GM23338 (cell line): ENCODE measurements at regions not wholly inside any gene's neighbourhood (a gene's known extent, or its start where the extent isn't known, plus 50 kb on each side); places are given as distances from the start of the nearest gene placed in this dataset.

Source experiments
- ATAC-seq: fragments of 200-7000 bp; cut with Tn5 transposase; 3 replicates; pipeline ENCODE4 v1.9.1; 2020
- DNase-seq: peaks from one replicate; pipeline ENCODE4 v3.0.0-alpha.2; 2015; ENCODE audit warnings: low spot score
- H2AFZ ChIP-seq: fragments of 200-600 bp; sonication (generic); 2 replicates; pipeline ENCODE4 v1.8.0; 2016; ENCODE audit warnings: antibody characterized with exemption, mild to moderate bottlenecking, moderate library complexity
- H3F3A ChIP-seq: fragments of 200-600 bp; sonication (generic); replicated peaks from 2 replicates; pipeline ENCODE4 v1.8.0; 2017; ENCODE audit warnings: antibody characterized with exemption, mixed run types, low read depth
- H3K27ac ChIP-seq: fragments of 200-600 bp; sonication (generic); 2 replicates; pipeline ENCODE4 v1.6.1; 2016; ENCODE audit warnings: low read depth
- H3K27me3 ChIP-seq: fragments of 200-600 bp; sonication (generic); 2 replicates; pipeline ENCODE4 v1.8.0; 2016; ENCODE audit warnings: mild to moderate bottlenecking, mixed run types, moderate library complexity; ENCODE audit not compliant: insufficient read depth
- H3K36me3 ChIP-seq: fragments of 200-600 bp; sonication (generic); 2 replicates; pipeline ENCODE4 v1.8.0; 2016; ENCODE audit warnings: mild to moderate bottlenecking; ENCODE audit not compliant: insufficient read depth
- H3K4me1 ChIP-seq: fragments of 200-600 bp; sonication (generic); 2 replicates; pipeline ENCODE4 v1.8.0; 2016; ENCODE audit warnings: mild to moderate bottlenecking, moderate library complexity; ENCODE audit not compliant: insufficient read depth
- H3K4me2 ChIP-seq: fragments of 200-600 bp; sonication (generic); 2 replicates; pipeline ENCODE4 v1.7.1; 2017; ENCODE audit warnings: mixed run types
- H3K4me3 ChIP-seq: fragments of 200-600 bp; sonication (generic); 2 replicates; pipeline ENCODE4 v1.6.1; 2016; ENCODE audit warnings: mixed run types
- H3K79me2 ChIP-seq: fragments of 200-600 bp; sonication (generic); replicated peaks from 2 replicates; pipeline ENCODE4 v1.8.0; 2017; ENCODE audit warnings: mild to moderate bottlenecking; ENCODE audit not compliant: insufficient read depth
- H3K9me2 ChIP-seq: fragments of 200-600 bp; sonication (generic); 2 replicates; pipeline ENCODE4 v1.8.0; 2017; ENCODE audit not compliant: insufficient read depth
- H4K20me1 ChIP-seq: fragments of 200-600 bp; sonication (generic); replicated peaks from 2 replicates; pipeline ENCODE4 v1.8.0; 2017; ENCODE audit warnings: mild to moderate bottlenecking; ENCODE audit not compliant: insufficient read depth
- H3K27ac Mint-ChIP-seq: 2 replicates; pipeline ENCODE4 v1.8.0; 2020; ENCODE audit warnings: inconsistent platforms, mild to moderate bottlenecking, moderate library complexity, mixed read lengths
- H3K27me3 Mint-ChIP-seq: 3 replicates; pipeline ENCODE4 v1.8.0; 2022; ENCODE audit warnings: low read depth, mild to moderate bottlenecking, moderate library complexity, mixed read lengths, inconsistent platforms; ENCODE audit not compliant: insufficient read depth, poor library complexity
- H3K36me3 Mint-ChIP-seq: 3 replicates; pipeline ENCODE4 v1.8.0; 2021; ENCODE audit warnings: low read depth, mild to moderate bottlenecking, inconsistent platforms, moderate library complexity, mixed read lengths
- H3K4me1 Mint-ChIP-seq: 3 replicates; pipeline ENCODE4 v1.8.0; 2020; ENCODE audit warnings: mild to moderate bottlenecking, inconsistent platforms, mixed read lengths
- H3K4me3 Mint-ChIP-seq: 3 replicates; pipeline ENCODE4 v1.8.0; 2021; ENCODE audit warnings: moderate library complexity, mild to moderate bottlenecking, inconsistent platforms, mixed read lengths
- H3K9me3 Mint-ChIP-seq: 3 replicates; pipeline ENCODE4 v1.8.0; 2020; ENCODE audit warnings: moderate library complexity, mild to moderate bottlenecking, inconsistent platforms, mixed read lengths
- CTCF ChIP-seq, 2 experiments: fragments of 200-600 bp in 1 of 2; sonication (generic) in 1 of 2; conservative IDR thresholded peaks; 2 replicates each; pipeline versions ENCODE4 v1.5.1 to v1.6.1; 2016 to 2017; ENCODE audit warnings: antibody characterized with exemption in 2 of 2, low read depth in 2 of 2, mild to moderate bottlenecking in 2 of 2, moderate library complexity in 1 of 2
- EZH2phosphoT487 ChIP-seq: fragments of 200-600 bp; sonication (generic); IDR thresholded peaks from one replicate; pipeline ENCODE4 v1.8.1; 2018; ENCODE audit warnings: antibody characterized with exemption; ENCODE audit not compliant: unreplicated experiment
- NANOG ChIP-seq: IDR thresholded peaks from 2 replicates; pipeline ENCODE4 v1.6.1; 2016; ENCODE audit warnings: antibody characterized with exemption, borderline replicate concordance
- POLR2AphosphoS5 ChIP-seq: IDR thresholded peaks from 2 replicates; pipeline ENCODE4 v1.6.1; 2016; ENCODE audit warnings: antibody characterized with exemption, low read depth
- ZNF462 ChIP-seq: fragments of 250-450 bp; sonication (Bioruptor Pico); IDR thresholded peaks from 2 replicates; pipeline ENCODE4 v1.5.0; 2020; ENCODE audit warnings: mild to moderate bottlenecking, moderate library complexity

GRCh38 chr1:68344208-68344607 lies 105.5 kb downstream of the RPE65 start (continued):
- TF ChIP-seq ZNF462 (CRISPR knock-in tag): no peak

GRCh38 chr1:68340951-68341350 lies 108.6 kb upstream of the WLS start:
- Mint-ChIP-seq H3K9me3 (no peaks in the 10 kb centered on the region), H3K4me1 (no peaks in the 10 kb centered on the region), H3K27me3 (peaks cover 6% of the 10 kb centered on the region), H3K4me3 (no peak overlapping the region), H3K36me3 (no peaks in the 10 kb centered on the region), H3K27ac (no peak overlapping the region)
- H3F3A ChIP-seq: no peaks in the 10 kb centered on the region
- no peak overlapping the region for H2AFZ ChIP-seq
- no peak for DNase-seq
- no peak overlapping the region for H3K27ac ChIP-seq
- no peaks in the 10 kb centered on the region for H3K36me3 ChIP-seq
- no peaks in the 10 kb centered on the region for H3K27me3 ChIP-seq
- H3K4me2 ChIP-seq: no peak overlapping the region
- ATAC-seq: no peak
- H3K9me2 ChIP-seq: no peaks in the 10 kb centered on the region
- no peak overlapping the region for H3K4me3 ChIP-seq
- no peaks in the 10 kb centered on the region for H3K4me1 ChIP-seq
- no peaks in the 10 kb centered on the region for H4K20me1 ChIP-seq
- H3K79me2 ChIP-seq: no peaks in the 10 kb centered on the region
- no peak for TF ChIP-seq NANOG
- no peak for TF ChIP-seq CTCF (conservative IDR thresholded peaks at IDR 0.05; ENCODE audit: low read depth in 2 of 2)
- TF ChIP-seq POLR2AphosphoS5: no peak
- TF ChIP-seq ZNF462 (CRISPR knock-in tag): no peak
- no peak for TF ChIP-seq EZH2phosphoT487
